Osteoblast (primary cell): ENCODE measurements at regions not wholly inside any gene's neighbourhood (a gene's known extent, or its start where the extent isn't known, plus 50 kb on each side); places are given as distances from the start of the nearest gene placed in this dataset.

Experiments used
- DNase-seq: peaks from one replicate; pipeline ENCODE4 v3.0.0; 2011; ENCODE audit warnings: low spot score, mixed read lengths; ENCODE audit not compliant: insufficient read length; ENCODE audit errors: missing footprints
- H2AFZ ChIP-seq: 2 replicates; pipeline ENCODE4 v1.6.0; 2011; ENCODE audit warnings: mild to moderate bottlenecking, low read length
- H3K27ac ChIP-seq: 2 replicates; pipeline ENCODE4 v1.5.1; 2011; ENCODE audit warnings: mild to moderate bottlenecking, low read depth, low read length, moderate library complexity
- H3K27me3 ChIP-seq: 2 replicates; pipeline ENCODE4 v1.6.0; 2012; ENCODE audit warnings: mild to moderate bottlenecking, control low read depth, inconsistent platforms, low read length, moderate library complexity; ENCODE audit not compliant: insufficient read depth
- H3K36me3 ChIP-seq: 2 replicates; pipeline ENCODE4 v1.5.1; 2011; ENCODE audit warnings: mild to moderate bottlenecking, low read length, control low read depth, moderate library complexity; ENCODE audit not compliant: insufficient read depth
- H3K4me1 ChIP-seq: 2 replicates; pipeline ENCODE4 v1.5.1; 2011; ENCODE audit warnings: mild to moderate bottlenecking, low read length, control low read depth, moderate library complexity; ENCODE audit not compliant: insufficient read depth
- H3K4me2 ChIP-seq: 2 replicates; pipeline ENCODE4 v1.6.0; 2011; ENCODE audit warnings: mild to moderate bottlenecking, low read length; ENCODE audit not compliant: insufficient read depth
- H3K4me3 ChIP-seq: fragments of 200-600 bp; sonication (generic); 3 replicates; pipeline ENCODE4 v1.5.1; 2012; ENCODE audit warnings: mild to moderate bottlenecking, low read length, inconsistent platforms; ENCODE audit not compliant: insufficient read depth
- H3K79me2 ChIP-seq: 2 replicates; pipeline ENCODE4 v1.6.0; 2012; ENCODE audit warnings: mild to moderate bottlenecking, low read length, control low read depth, inconsistent platforms; ENCODE audit not compliant: insufficient read depth
- H3K9me3 ChIP-seq: 2 replicates; pipeline ENCODE4 v1.5.1; 2011; ENCODE audit warnings: low read depth, low read length, control low read depth
- H4K20me1 ChIP-seq: 2 replicates; pipeline ENCODE4 v1.6.0; 2012; ENCODE audit warnings: mild to moderate bottlenecking, low read length, control low read depth; ENCODE audit not compliant: insufficient read depth
- CTCF ChIP-seq: IDR thresholded peaks from 2 replicates; pipeline ENCODE4 v1.5.1; 2011; ENCODE audit warnings: mild to moderate bottlenecking, low read depth, low read length, moderate library complexity; ENCODE audit errors: extremely low read depth

- Histone ChIP-seq H3K4me1 (no peaks in the 10 kb centered on the region), H2AFZ (no peak overlapping the region), H3K79me2 (no peaks in the 10 kb centered on the region), H3K9me3 (no peaks in the 10 kb centered on the region), H3K4me2 (no peak overlapping the region), H3K27me3 (peaks cover 5% of the 10 kb centered on the region), H3K4me3 (no peak overlapping the region), H3K36me3 (no peaks in the 10 kb centered on the region), H4K20me1 (no peaks in the 10 kb centered on the region), H3K27ac (no peak overlapping the region)
- TF ChIP-seq CTCF, result no peak
- no peak for DNase-seq
Observed at GRCh38 chr10:59102394-59102793, 74.0 kb upstream of the PHYHIPL start.

GRCh38 chr10:59104186-59104585 lies 72.3 kb upstream of the PHYHIPL start:
- H3K27me3 ChIP-seq, result peaks cover 2% of the 10 kb centered on the region
- no peak overlapping the region for H3K4me3 ChIP-seq
- no peaks in the 10 kb centered on the region for H3K79me2 ChIP-seq
- no peaks in the 10 kb centered on the region for H3K9me3 ChIP-seq
- H3K4me2 ChIP-seq, result no peak overlapping the region
- TF ChIP-seq CTCF, result no peak
- H2AFZ ChIP-seq, result no peak overlapping the region
- H4K20me1 ChIP-seq, result no peaks in the 10 kb centered on the region
- H3K27ac ChIP-seq, result no peak overlapping the region
- H3K4me1 ChIP-seq, result no peaks in the 10 kb centered on the region
- no peaks in the 10 kb centered on the region for H3K36me3 ChIP-seq
- no peak for DNase-seq

GRCh38 chr10:59106441-59106840 lies 70.0 kb upstream of the PHYHIPL start:
- Histone ChIP-seq H3K27ac (no peak overlapping the region), H3K36me3 (no peaks in the 10 kb centered on the region), H4K20me1 (no peaks in the 10 kb centered on the region), H3K4me2 (no peak overlapping the region), H3K9me3 (no peaks in the 10 kb centered on the region), H3K27me3 (peaks cover 2% of the 10 kb centered on the region), H2AFZ (no peak overlapping the region), H3K4me3 (no peak overlapping the region), H3K4me1 (no peaks in the 10 kb centered on the region), H3K79me2 (no peaks in the 10 kb centered on the region)
- no peak for DNase-seq
- no peak for TF ChIP-seq CTCF

- Histone ChIP-seq H3K4me1 (no peaks in the 10 kb centered on the region), H3K36me3 (no peaks in the 10 kb centered on the region), H3K4me3 (no peak overlapping the region), H3K9me3 (no peaks in the 10 kb centered on the region), H4K20me1 (no peaks in the 10 kb centered on the region), H3K4me2 (no peak overlapping the region), H3K27me3 (peaks cover 5% of the 10 kb centered on the region), H2AFZ (no peak overlapping the region), H3K27ac (no peak overlapping the region), H3K79me2 (no peaks in the 10 kb centered on the region)
- no peak for DNase-seq
- TF ChIP-seq CTCF, result no peak
Observed at GRCh38 chr10:59107147-59107546, 69.3 kb upstream of the PHYHIPL start.
